Kidney epithelial cell (primary cell): ENCODE measurements at regions not wholly inside any gene's neighbourhood (a gene's known extent, or its start where the extent isn't known, plus 50 kb on each side); places are given as distances from the start of the nearest gene placed in this dataset.

Experiments used
- DNase-seq: peaks from one replicate; pipeline ENCODE4 v3.0.0-alpha.2; 2010; ENCODE audit warnings: low read depth
- H3K27me3 ChIP-seq: 2 replicates; pipeline ENCODE4 v1.6.0; 2011; ENCODE audit warnings: low read length; ENCODE audit not compliant: control insufficient read depth, insufficient read depth
- H3K36me3 ChIP-seq: 2 replicates; pipeline ENCODE4 v1.5.1; 2011; ENCODE audit warnings: low read length; ENCODE audit not compliant: control insufficient read depth, insufficient read depth
- H3K4me3 ChIP-seq: 2 replicates; pipeline ENCODE4 v1.5.1; 2011; ENCODE audit warnings: low read depth, mild to moderate bottlenecking, control low read depth, low read length
- CTCF ChIP-seq: IDR thresholded peaks from 2 replicates; pipeline ENCODE4 v1.5.1; 2011; ENCODE audit warnings: mild to moderate bottlenecking, moderate library complexity, low read length, control low read depth, inconsistent platforms; ENCODE audit not compliant: insufficient read depth, poor library complexity, severe bottlenecking

GRCh38 chr1:225707824-225708223, 54.9 kb upstream of the ENAH start:
- no peak for TF ChIP-seq CTCF
- no peak for DNase-seq
- no peaks in the 10 kb centered on the region for H3K36me3 ChIP-seq
- no peaks in the 10 kb centered on the region for H3K27me3 ChIP-seq
- no peak overlapping the region for H3K4me3 ChIP-seq

DNA sequence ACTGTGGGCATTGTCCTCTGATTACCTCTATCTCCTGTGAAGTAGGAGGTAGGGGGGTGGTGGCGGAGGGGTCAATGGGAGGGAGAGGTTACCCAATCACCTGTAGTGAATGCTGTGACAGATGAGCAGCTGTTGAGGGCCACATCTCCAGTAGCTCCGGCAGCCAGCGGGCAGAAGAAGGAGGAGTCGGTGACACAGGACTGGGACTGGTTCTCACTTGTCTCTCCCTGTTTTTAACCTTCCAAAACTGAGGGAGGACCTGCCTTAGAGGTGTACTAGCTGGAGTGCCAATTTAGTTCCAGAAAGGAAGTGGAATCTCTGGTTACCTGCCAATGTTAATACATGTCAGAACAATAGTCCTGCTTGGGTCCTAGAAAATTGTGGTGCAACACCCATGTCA, 56.2 kb upstream of the ENAH start:
- Histone ChIP-seq H3K36me3 (no peaks in the 10 kb centered on the region), H3K4me3 (no peak overlapping the region), H3K27me3 (no peaks in the 10 kb centered on the region)
- no peak for DNase-seq
- no peak for TF ChIP-seq CTCF

GRCh38 chr1:225710804-225711203, 57.9 kb upstream of the ENAH start:
- H3K4me3 ChIP-seq = no peak overlapping the region
- no peaks in the 10 kb centered on the region for H3K27me3 ChIP-seq
- no peaks in the 10 kb centered on the region for H3K36me3 ChIP-seq
- peak; percentile 87 for DNase-seq
- no peak for TF ChIP-seq CTCF

GRCh38 chr1:225711236-225711937, 58.5 kb upstream of the ENAH start:
- Histone ChIP-seq H3K27me3 (no peaks in the 10 kb centered on the region), H3K36me3 (no peaks in the 10 kb centered on the region), H3K4me3 (no peak overlapping the region)
- no peak for DNase-seq
- TF ChIP-seq CTCF = no peak

- Histone ChIP-seq H3K4me3 (no peak overlapping the region), H3K27me3 (no peaks in the 10 kb centered on the region), H3K36me3 (no peaks in the 10 kb centered on the region)
- TF ChIP-seq CTCF = no peak
- no peak for DNase-seq
Observed at GRCh38 chr1:225712391-225712790, 59.5 kb upstream of the ENAH start.

DNA sequence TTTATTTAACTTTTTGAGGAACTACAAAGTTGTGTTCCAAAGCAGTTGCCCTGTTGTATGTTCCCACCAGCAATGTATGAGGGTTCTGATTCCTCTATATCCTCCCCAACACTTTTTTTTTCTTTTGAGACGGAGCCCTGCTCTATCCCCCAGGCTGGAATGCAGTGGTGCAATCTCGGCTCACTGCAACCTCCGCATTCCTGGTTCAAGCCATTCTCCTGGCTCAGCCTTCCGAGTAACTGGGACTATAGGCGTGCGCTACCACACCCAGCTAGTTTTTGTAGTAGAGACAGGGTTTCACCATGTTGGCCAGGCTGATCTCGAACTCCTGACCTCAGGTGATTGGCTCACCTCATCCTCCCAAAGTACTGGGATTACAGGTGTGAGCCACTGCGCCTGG, 60.4 kb upstream of the ENAH start:
- no peak for TF ChIP-seq CTCF
- Histone ChIP-seq H3K4me3 (no peak overlapping the region), H3K36me3 (no peaks in the 10 kb centered on the region), H3K27me3 (no peaks in the 10 kb centered on the region)
- DNase-seq = no peak
